AG04450 (cell line): ENCODE measurements at regions not wholly inside any gene's neighbourhood (a gene's known extent, or its start where the extent isn't known, plus 50 kb on each side); places are given as distances from the start of the nearest gene placed in this dataset.

Experiments
- CTCF ChIA-PET: fragments of 300-600, 350-600 bp; formaldehyde crosslinking; extraction: SDS; loops from one replicate; lab custom pipeline; 2022; ENCODE audit warnings: antibody characterized with exemption, inconsistent platforms; lab: Charles Lee
- POLR2A ChIA-PET: fragments of 350-600 bp; formaldehyde crosslinking; extraction: SDS; loops from one replicate; lab custom pipeline; 2021; ENCODE audit warnings: antibody characterized with exemption, inconsistent platforms; lab: Yijun Ruan, JAX
- DNase-seq: peaks from one replicate; pipeline ENCODE4 v3.0.0-alpha.2; 2011; ENCODE audit warnings: low read depth, low spot score
- H3K27ac ChIP-seq: one replicate; pipeline ENCODE4 v1.5.1; 2012; ENCODE audit warnings: low read depth, low read length, control low read depth
- H3K27me3 ChIP-seq: one replicate; pipeline ENCODE4 v1.6.0; 2012; ENCODE audit warnings: low read length; ENCODE audit not compliant: control insufficient read depth, insufficient read depth
- H3K4me3 ChIP-seq: 2 replicates; pipeline ENCODE4 v1.5.1; 2011; ENCODE audit warnings: mild to moderate bottlenecking, low read depth, low read length, control low read depth
- H3K9me3 ChIP-seq: 2 replicates; pipeline ENCODE4 v1.5.1; 2012; ENCODE audit warnings: low read length; ENCODE audit not compliant: control insufficient read depth, insufficient read depth
- CTCF ChIP-seq: IDR thresholded peaks from 2 replicates; pipeline ENCODE4 v1.5.1; 2011; ENCODE audit warnings: low read depth, low read length, control low read depth, inconsistent platforms

GRCh38 chr5:15074651-15075050 lies 203.1 kb upstream of the ANKH start:
- no peak for DNase-seq
- no peaks in the 10 kb centered on the region for H3K9me3 ChIP-seq
- POLR2A ChIA-PET, result no interaction called here
- no peak overlapping the region for H3K4me3 ChIP-seq
- CTCF ChIA-PET, result interaction anchor here (0.7 kb wide), 1 partner anchor 27 kb away, joined by 3 read pairs; no protein-coding TSS in a partner anchor
- no peak for TF ChIP-seq CTCF
- no peak overlapping the region for H3K27ac ChIP-seq
- peaks cover 2% of the 10 kb centered on the region for H3K27me3 ChIP-seq

- POLR2A ChIA-PET, result no interaction called here
- TF ChIP-seq CTCF, result no peak
- Histone ChIP-seq H3K27me3 (peaks cover 2% of the 10 kb centered on the region), H3K9me3 (no peaks in the 10 kb centered on the region), H3K27ac (no peak overlapping the region), H3K4me3 (no peak overlapping the region)
- no peak for DNase-seq
- CTCF ChIA-PET, result no interaction called here
Observed at GRCh38 chr5:15073453-15073852, 201.9 kb upstream of the ANKH start.

GRCh38 chr5:15070907-15071306 lies 199.3 kb upstream of the ANKH start:
- no peaks in the 10 kb centered on the region for H3K9me3 ChIP-seq
- POLR2A ChIA-PET, result no interaction called here

GRCh38 chr5:15069407-15069905 lies 197.9 kb upstream of the ANKH start:
- no peaks in the 10 kb centered on the region for H3K9me3 ChIP-seq
- CTCF ChIA-PET, result no interaction called here
- no peak for DNase-seq
- no peaks in the 10 kb centered on the region for H3K27me3 ChIP-seq
- H3K4me3 ChIP-seq, result no peak overlapping the region
- POLR2A ChIA-PET, result no interaction called here
- TF ChIP-seq CTCF, result no peak
- H3K27ac ChIP-seq, result no peak overlapping the region

More at GRCh38 chr5:15070907-15071306, 199.3 kb upstream of the ANKH start:
- CTCF ChIA-PET, result no interaction called here
- TF ChIP-seq CTCF, result no peak
- Histone ChIP-seq H3K27me3 (no peaks in the 10 kb centered on the region), H3K27ac (no peak overlapping the region), H3K4me3 (no peak overlapping the region)
- DNase-seq, result no peak

- POLR2A ChIA-PET, result no interaction called here
- Histone ChIP-seq H3K27ac (no peak overlapping the region), H3K27me3 (no peaks in the 10 kb centered on the region), H3K4me3 (no peak overlapping the region), H3K9me3 (no peaks in the 10 kb centered on the region)
- CTCF ChIA-PET, result no interaction called here
- DNase-seq, result no peak
- no peak for TF ChIP-seq CTCF
Observed at GRCh38 chr5:15065091-15065490, 193.5 kb upstream of the ANKH start.
